Fibroblast of lung (primary cell): ENCODE measurements at regions not wholly inside any gene's neighbourhood (a gene's known extent, or its start where the extent isn't known, plus 50 kb on each side); places are given as distances from the start of the nearest gene placed in this dataset.
"Not testable (repeated sequence)": the region's sequence is repeated elsewhere in the genome, so short reads cannot be mapped to it uniquely, and the experiment has no call there.

ENCODE experiments used
- DNase-seq, 2 donors: peaks; one replicate each; pipeline versions ENCODE4 v3.0.0 to v3.0.0-alpha.2; 2010; ENCODE audit warnings: low read depth in 2 of 2
- H2AFZ ChIP-seq: 2 replicates; pipeline ENCODE4 v1.5.1; 2012; ENCODE audit warnings: low read length, control low read depth, inconsistent platforms
- H3K27ac ChIP-seq: 2 replicates; pipeline ENCODE4 v1.5.1; 2011; ENCODE audit warnings: low read length, control low read depth; ENCODE audit not compliant: insufficient read depth
- H3K27me3 ChIP-seq: 2 replicates; pipeline ENCODE4 v1.5.1; 2011; ENCODE audit warnings: mild to moderate bottlenecking, low read length; ENCODE audit not compliant: control insufficient read depth, insufficient read depth
- H3K36me3 ChIP-seq: 2 replicates; pipeline ENCODE4 v1.5.1; 2011; ENCODE audit warnings: low read length; ENCODE audit not compliant: control insufficient read depth, insufficient read depth
- H3K4me1 ChIP-seq: 2 replicates; pipeline ENCODE4 v1.5.1; 2011; ENCODE audit warnings: low read length; ENCODE audit not compliant: control insufficient read depth, insufficient read depth; ENCODE audit errors: extremely low read depth
- H3K4me2 ChIP-seq: 2 replicates; pipeline ENCODE4 v1.5.1; 2011; ENCODE audit warnings: low read length, control low read depth; ENCODE audit not compliant: insufficient read depth; ENCODE audit errors: extremely low read depth
- H3K4me3 ChIP-seq, 4 experiments: fragments of 200-600 bp in 1 of 4; sonication (generic) in 1 of 4; replicated peaks in 1 of 4; 2 replicates each; pipeline ENCODE4 v1.5.1; 2011 to 2016; ENCODE audit warnings: low read length in 4 of 4, low read depth in 3 of 4, mild to moderate bottlenecking in 3 of 4, control low read depth in 2 of 4, inconsistent platforms in 1 of 4, mixed read lengths in 1 of 4; ENCODE audit not compliant: insufficient read depth in 1 of 4; ENCODE audit errors: control extremely low read depth in 1 of 4
- H3K79me2 ChIP-seq: 2 replicates; pipeline ENCODE4 v1.5.1; 2012; ENCODE audit warnings: mild to moderate bottlenecking, low read length, inconsistent platforms; ENCODE audit not compliant: control insufficient read depth, insufficient read depth
- H3K9ac ChIP-seq: 2 replicates; pipeline ENCODE4 v1.5.1; 2011; ENCODE audit warnings: mild to moderate bottlenecking, low read length, control low read depth; ENCODE audit not compliant: insufficient read depth
- H3K9me3 ChIP-seq: 2 replicates; pipeline ENCODE4 v1.5.1; 2012; ENCODE audit warnings: low read depth, low read length; ENCODE audit not compliant: control insufficient read depth, insufficient read depth
- H4K20me1 ChIP-seq: 2 replicates; pipeline ENCODE4 v1.5.1; 2011; ENCODE audit warnings: low read length; ENCODE audit not compliant: control insufficient read depth, insufficient read depth; ENCODE audit errors: extremely low read depth
- EZH2 ChIP-seq: IDR thresholded peaks from 2 replicates; pipeline ENCODE4 v1.5.1; 2012; ENCODE audit warnings: low read length, control low read depth, mild to moderate bottlenecking; ENCODE audit errors: missing control alignments
- TF ChIP-seq, protein P1 (sequence below), 2 donors: IDR thresholded peaks in 1 of 2; conservative IDR thresholded peaks in 1 of 2; 1 replicate in 1 of 2; 2 replicates in 1 of 2; pipeline ENCODE4 v1.5.1; 2011 to 2012; ENCODE audit warnings: low read length in 2 of 2, control low read depth in 1 of 2, inconsistent platforms in 1 of 2, low read depth in 1 of 2, mild to moderate bottlenecking in 1 of 2

DNA sequence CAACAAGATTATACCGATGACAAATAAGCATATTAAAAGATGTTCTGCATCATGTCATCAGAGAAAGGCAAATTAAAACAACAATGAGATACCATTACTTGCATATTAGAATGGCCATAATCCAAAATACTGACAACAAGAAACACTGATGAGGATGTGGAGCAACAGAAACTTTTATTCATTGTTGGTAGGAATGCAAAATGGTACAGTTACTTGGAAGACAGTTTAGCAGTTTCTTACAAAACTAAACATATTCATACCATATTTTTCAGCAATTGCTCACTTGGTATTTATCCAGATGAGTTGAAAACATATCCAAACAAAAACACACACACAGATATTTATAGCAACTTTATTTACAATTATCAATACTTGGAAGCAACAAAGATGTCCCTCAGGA, 160.9 kb upstream of the MME start:
- TF ChIP-seq, protein P1, sequence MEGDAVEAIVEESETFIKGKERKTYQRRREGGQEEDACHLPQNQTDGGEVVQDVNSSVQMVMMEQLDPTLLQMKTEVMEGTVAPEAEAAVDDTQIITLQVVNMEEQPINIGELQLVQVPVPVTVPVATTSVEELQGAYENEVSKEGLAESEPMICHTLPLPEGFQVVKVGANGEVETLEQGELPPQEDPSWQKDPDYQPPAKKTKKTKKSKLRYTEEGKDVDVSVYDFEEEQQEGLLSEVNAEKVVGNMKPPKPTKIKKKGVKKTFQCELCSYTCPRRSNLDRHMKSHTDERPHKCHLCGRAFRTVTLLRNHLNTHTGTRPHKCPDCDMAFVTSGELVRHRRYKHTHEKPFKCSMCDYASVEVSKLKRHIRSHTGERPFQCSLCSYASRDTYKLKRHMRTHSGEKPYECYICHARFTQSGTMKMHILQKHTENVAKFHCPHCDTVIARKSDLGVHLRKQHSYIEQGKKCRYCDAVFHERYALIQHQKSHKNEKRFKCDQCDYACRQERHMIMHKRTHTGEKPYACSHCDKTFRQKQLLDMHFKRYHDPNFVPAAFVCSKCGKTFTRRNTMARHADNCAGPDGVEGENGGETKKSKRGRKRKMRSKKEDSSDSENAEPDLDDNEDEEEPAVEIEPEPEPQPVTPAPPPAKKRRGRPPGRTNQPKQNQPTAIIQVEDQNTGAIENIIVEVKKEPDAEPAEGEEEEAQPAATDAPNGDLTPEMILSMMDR (conservative IDR thresholded peaks at IDR 0.05 in 1 of 2, IDR thresholded peaks at IDR 0.05 in 1 of 2; ENCODE audit: low read depth in 1 of 2, low read length in 2 of 2) = no peak
- TF ChIP-seq EZH2 = no peak
- H3K4me2 ChIP-seq = no peak overlapping the region
- no peaks in the 10 kb centered on the region for H3K27me3 ChIP-seq
- H3K4me3 ChIP-seq = no peak overlapping the region
- no peaks in the 10 kb centered on the region for H3K36me3 ChIP-seq
- H3K4me1 ChIP-seq = no peaks in the 10 kb centered on the region
- no peaks in the 10 kb centered on the region for H4K20me1 ChIP-seq
- no peak overlapping the region for H3K27ac ChIP-seq
- no peaks in the 10 kb centered on the region for H3K79me2 ChIP-seq
- no peak overlapping the region for H3K9ac ChIP-seq
- H2AFZ ChIP-seq = no peak overlapping the region
- no peak for DNase-seq
- no peaks in the 10 kb centered on the region for H3K9me3 ChIP-seq

DNA sequence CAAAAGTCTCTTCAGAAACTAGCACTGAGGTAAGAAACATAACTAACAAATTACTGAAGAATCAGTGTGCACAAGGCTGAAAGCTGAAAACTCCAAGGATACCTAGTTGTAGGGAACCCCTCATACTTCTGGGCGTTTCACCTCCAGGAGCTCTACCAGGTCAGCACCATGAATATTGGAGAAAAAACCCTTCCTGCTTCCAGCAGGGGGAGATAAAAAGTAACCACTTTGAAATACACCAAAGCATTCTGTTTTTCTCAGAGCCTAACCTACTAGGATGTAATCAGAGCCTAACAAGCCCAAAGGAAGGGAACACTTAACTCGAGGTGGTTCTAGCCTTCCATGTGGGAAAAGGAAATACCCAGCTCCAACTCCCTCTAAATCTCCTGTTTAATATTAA, 175.8 kb upstream of the MME start:
- no peak overlapping the region for H3K27ac ChIP-seq
- H3K79me2 ChIP-seq = no peaks in the 10 kb centered on the region
- DNase-seq = peak in 1 of 2 donors; percentile 58
- TF ChIP-seq EZH2 = no peak
- TF ChIP-seq, protein P1 (conservative IDR thresholded peaks at IDR 0.05 in 1 of 2, IDR thresholded peaks at IDR 0.05 in 1 of 2; ENCODE audit: low read depth in 1 of 2, low read length in 2 of 2) = peak; percentile 49 to 64
- H3K27me3 ChIP-seq = no peaks in the 10 kb centered on the region
- no peaks in the 10 kb centered on the region for H3K36me3 ChIP-seq
- no peak overlapping the region for H3K4me3 ChIP-seq
- no peaks in the 10 kb centered on the region for H3K9me3 ChIP-seq
- H2AFZ ChIP-seq = peak overlapping the region; percentile 14
- H4K20me1 ChIP-seq = no peaks in the 10 kb centered on the region
- no peaks in the 10 kb centered on the region for H3K4me1 ChIP-seq
- no peak overlapping the region for H3K9ac ChIP-seq
- no peak overlapping the region for H3K4me2 ChIP-seq

DNA sequence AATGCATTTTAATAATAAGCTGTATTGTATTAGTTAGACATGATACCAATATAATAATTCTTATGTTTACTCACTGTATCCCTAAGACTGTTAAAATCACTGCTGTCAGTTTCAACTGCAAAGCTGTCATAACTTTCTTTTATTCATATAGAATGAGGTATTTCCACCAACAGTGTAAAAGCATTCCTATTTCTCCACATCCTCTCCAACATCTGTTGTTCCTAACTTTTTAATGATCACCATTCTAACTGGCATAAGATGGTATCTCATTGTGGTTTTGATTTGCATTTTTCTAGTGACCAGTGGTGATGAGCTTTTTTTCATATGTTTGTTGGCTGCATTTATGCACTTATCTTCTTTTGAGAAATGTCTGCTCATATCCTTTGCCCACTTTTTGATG, 177.6 kb upstream of the MME start:
- not testable (repeated sequence) for H3K9ac ChIP-seq, H4K20me1 ChIP-seq, H3K27me3 ChIP-seq, H3K79me2 ChIP-seq, H2AFZ ChIP-seq, DNase-seq, H3K36me3 ChIP-seq, H3K9me3 ChIP-seq, H3K4me1 ChIP-seq, H3K4me3 ChIP-seq, H3K27ac ChIP-seq, H3K4me2 ChIP-seq
